ENCODE measurements at regions not wholly inside any gene's neighbourhood (a gene's known extent, or its start where the extent isn't known, plus 50 kb on each side); places are given as distances from the start of the nearest gene placed in this dataset.

GRCh38 chr13:67844574-67844973 is 614.4 kb upstream of the PCDH9 start (continued):
- TF ChIP-seq ZBTB49 (tag by site-specific recombination; IDR thresholded peaks at IDR 0.05; ENCODE audit: low read depth) (no peak), ZNF223 (tag by site-specific recombination; IDR thresholded peaks at IDR 0.05) (no peak), ZNF324 (tag by site-specific recombination; IDR thresholded peaks at IDR 0.05) (no peak)

GRCh38 chr13:67841071-67841470 is 610.9 kb upstream of the PCDH9 start:
- no peak overlapping the region for H3K4me3 ChIP-seq (ENCODE audit: low read depth, low read length)
- ChIA-PET POLR2A (no interaction called here), CTCF (interaction anchor here (0.6 kb wide), 2 partner anchors 11 to 311 kb away, joined by 3 to 5 read pairs; no protein-coding TSS in a partner anchor)
- no peaks in the 10 kb centered on the region for H3K36me3 ChIP-seq (ENCODE audit: control insufficient read depth in 2 of 2, insufficient read depth in 1 of 2, low read length in 2 of 2)
- TF ChIP-seq ZNF449 (tag by site-specific recombination; IDR thresholded peaks at IDR 0.05): peak; percentile 44; the same call in 1 of the 2 replicates
- TF ChIP-seq ZNF704 (tag by site-specific recombination; IDR thresholded peaks at IDR 0.05): no peak
- no peak for TF ChIP-seq ZNF658 (tag by site-specific recombination; IDR thresholded peaks at IDR 0.05)
- H3K9me3 ChIP-seq (ENCODE audit: control insufficient read depth, insufficient read depth, low read depth, low read length): no peaks in the 10 kb centered on the region
- H3K27ac ChIP-seq (ENCODE audit: extremely low read depth, low read depth, low read length): no peak overlapping the region
- H3K4me1 ChIP-seq (ENCODE audit: control insufficient read depth, insufficient read depth, low read length): no peaks in the 10 kb centered on the region

- Histone ChIP-seq H3K4me1 (ENCODE audit: control insufficient read depth, insufficient read depth, low read length) (no peaks in the 10 kb centered on the region), H3K4me3 (ENCODE audit: low read depth, low read length) (no peak overlapping the region), H3K27ac (ENCODE audit: extremely low read depth, low read depth, low read length) (no peak overlapping the region), H3K9me3 (ENCODE audit: control insufficient read depth, insufficient read depth, low read depth, low read length) (no peaks in the 10 kb centered on the region), H3K36me3 (ENCODE audit: control insufficient read depth in 2 of 2, insufficient read depth in 1 of 2, low read length in 2 of 2) (no peaks in the 10 kb centered on the region)
- ChIA-PET POLR2A (no interaction called here), CTCF (no interaction called here)
- no peak for TF ChIP-seq ZNF2 (tag by site-specific recombination; IDR thresholded peaks at IDR 0.05)
- TF ChIP-seq ZIC2 (tag by site-specific recombination; IDR thresholded peaks at IDR 0.05): no peak
- no peak for TF ChIP-seq OVOL3 (tag by site-specific recombination; IDR thresholded peaks at IDR 0.05)
- TF ChIP-seq ZBTB11 (tag by site-specific recombination; conservative IDR thresholded peaks at IDR 0.05; ENCODE audit: low read depth): no peak
- TF ChIP-seq ZNF777 (tag by site-specific recombination; IDR thresholded peaks at IDR 0.05; ENCODE audit: borderline replicate concordance): no peak
- TF ChIP-seq REPIN1 (tag by site-specific recombination; IDR thresholded peaks at IDR 0.05; ENCODE audit: low read depth): no peak
- TF ChIP-seq ZNF350 (tag by site-specific recombination; IDR thresholded peaks at IDR 0.05): no peak
- TF ChIP-seq ZNF248 (tag by site-specific recombination; IDR thresholded peaks at IDR 0.05): no peak
- TF ChIP-seq SETDB1 (IDR thresholded peaks at IDR 0.05; ENCODE audit: insufficient read length, low read length): no peak
- no peak for TF ChIP-seq ZNF398 (tag by site-specific recombination; IDR thresholded peaks at IDR 0.05)
- no peak for TF ChIP-seq ZNF654 (tag by site-specific recombination; IDR thresholded peaks at IDR 0.05; ENCODE audit: low read depth)
- TF ChIP-seq ZNF645 (tag by site-specific recombination; IDR thresholded peaks at IDR 0.05): no peak
- TF ChIP-seq ZBTB20 (tag by site-specific recombination; IDR thresholded peaks at IDR 0.05): no peak
- no peak for TF ChIP-seq ZFHX2 (tag by site-specific recombination; conservative IDR thresholded peaks at IDR 0.05)
- no peak for TF ChIP-seq ZNF426 (tag by site-specific recombination; IDR thresholded peaks at IDR 0.05)
- TF ChIP-seq ZFP69B (tag by site-specific recombination; IDR thresholded peaks at IDR 0.05): no peak
- TF ChIP-seq ZNF221 (tag by site-specific recombination; IDR thresholded peaks at IDR 0.05; ENCODE audit: borderline replicate concordance): no peak
Observed at GRCh38 chr13:67833564-67833963, 603.4 kb upstream of the PCDH9 start.
